ENCODE measurements at regions not wholly inside any gene's neighbourhood (a gene's known extent, or its start where the extent isn't known, plus 50 kb on each side); places are given as distances from the start of the nearest gene placed in this dataset.

GRCh38 chr5:93924628-93925027 is 183.2 kb upstream of the POU5F2 start:
- H3K9me3 ChIP-seq (ENCODE audit: control insufficient read depth, insufficient read depth, low read depth, low read length) = no peaks in the 10 kb centered on the region
- H4K20me1 ChIP-seq (ENCODE audit: control insufficient read depth, extremely low read depth, insufficient read depth, low read length) = no peaks in the 10 kb centered on the region
- H2AFZ ChIP-seq (ENCODE audit: low read length) = no peak overlapping the region
- no peaks in the 10 kb centered on the region for H3K27me3 ChIP-seq (ENCODE audit: control insufficient read depth, insufficient read depth, low read length)
- no peak overlapping the region for H3K27ac ChIP-seq (ENCODE audit: insufficient read depth, low read length)
- no peak overlapping the region for H3K9ac ChIP-seq (ENCODE audit: insufficient read depth, low read length)
- no peaks in the 10 kb centered on the region for H3K79me2 ChIP-seq (ENCODE audit: control insufficient read depth, insufficient read depth, low read length)
- peaks cover 4% of the 10 kb centered on the region for H3K4me1 ChIP-seq (ENCODE audit: control insufficient read depth, extremely low read depth, insufficient read depth, low read length)
- peak in 1 of 2 donors; percentile 57 for DNase-seq (ENCODE audit: low read depth in 2 of 2)
- TF ChIP-seq CTCF (conservative IDR thresholded peaks at IDR 0.05 in 1 of 2, IDR thresholded peaks at IDR 0.05 in 1 of 2; ENCODE audit: low read depth in 1 of 2, low read length in 2 of 2) (no peak), EZH2 (IDR thresholded peaks at IDR 0.05; ENCODE audit: low read length, missing control alignments) (no peak)
- H3K4me2 ChIP-seq (ENCODE audit: extremely low read depth, insufficient read depth, low read length) = no peak overlapping the region
- no peak overlapping the region for H3K4me3 ChIP-seq (replicated peaks in 1 of 4; ENCODE audit: control extremely low read depth in 1 of 4, insufficient read depth in 1 of 4, low read depth in 3 of 4, low read length in 4 of 4)
- no peaks in the 10 kb centered on the region for H3K36me3 ChIP-seq (ENCODE audit: control insufficient read depth, insufficient read depth, low read length)

GRCh38 chr5:93922551-93922950 is 181.2 kb upstream of the POU5F2 start:
- H3K9me3 ChIP-seq (ENCODE audit: control insufficient read depth, insufficient read depth, low read depth, low read length) = no peaks in the 10 kb centered on the region
- H3K27me3 ChIP-seq (ENCODE audit: control insufficient read depth, insufficient read depth, low read length) = no peaks in the 10 kb centered on the region
- no peak overlapping the region for H2AFZ ChIP-seq (ENCODE audit: low read length)
- no peak overlapping the region for H3K27ac ChIP-seq (ENCODE audit: insufficient read depth, low read length)
- H4K20me1 ChIP-seq (ENCODE audit: control insufficient read depth, extremely low read depth, insufficient read depth, low read length) = no peaks in the 10 kb centered on the region
- no peak overlapping the region for H3K9ac ChIP-seq (ENCODE audit: insufficient read depth, low read length)
- no peaks in the 10 kb centered on the region for H3K79me2 ChIP-seq (ENCODE audit: control insufficient read depth, insufficient read depth, low read length)
- DNase-seq (ENCODE audit: low read depth in 2 of 2) = no peak
- H3K4me2 ChIP-seq (ENCODE audit: extremely low read depth, insufficient read depth, low read length) = no peak overlapping the region
- TF ChIP-seq CTCF (conservative IDR thresholded peaks at IDR 0.05 in 1 of 2, IDR thresholded peaks at IDR 0.05 in 1 of 2; ENCODE audit: low read depth in 1 of 2, low read length in 2 of 2) (no peak), EZH2 (IDR thresholded peaks at IDR 0.05; ENCODE audit: low read length, missing control alignments) (no peak)
- peaks cover 2% of the 10 kb centered on the region for H3K4me1 ChIP-seq (ENCODE audit: control insufficient read depth, extremely low read depth, insufficient read depth, low read length)
- H3K4me3 ChIP-seq (replicated peaks in 1 of 4; ENCODE audit: control extremely low read depth in 1 of 4, insufficient read depth in 1 of 4, low read depth in 3 of 4, low read length in 4 of 4) = no peak overlapping the region
- H3K36me3 ChIP-seq (ENCODE audit: control insufficient read depth, insufficient read depth, low read length) = no peaks in the 10 kb centered on the region

- no peak for TF ChIP-seq CTCF (conservative IDR thresholded peaks at IDR 0.05 in 1 of 2, IDR thresholded peaks at IDR 0.05 in 1 of 2; ENCODE audit: low read depth in 1 of 2, low read length in 2 of 2)
- TF ChIP-seq EZH2 (IDR thresholded peaks at IDR 0.05; ENCODE audit: low read length, missing control alignments) = no peak
- H3K9ac ChIP-seq (ENCODE audit: insufficient read depth, low read length) = no peak overlapping the region
- no peak overlapping the region for H3K4me3 ChIP-seq (replicated peaks in 1 of 4; ENCODE audit: control extremely low read depth in 1 of 4, insufficient read depth in 1 of 4, low read depth in 3 of 4, low read length in 4 of 4)
- no peaks in the 10 kb centered on the region for H3K79me2 ChIP-seq (ENCODE audit: control insufficient read depth, insufficient read depth, low read length)
- no peak overlapping the region for H3K4me2 ChIP-seq (ENCODE audit: extremely low read depth, insufficient read depth, low read length)
- H3K36me3 ChIP-seq (ENCODE audit: control insufficient read depth, insufficient read depth, low read length) = no peaks in the 10 kb centered on the region
- H3K27ac ChIP-seq (ENCODE audit: insufficient read depth, low read length) = no peak overlapping the region
- no peaks in the 10 kb centered on the region for H3K4me1 ChIP-seq (ENCODE audit: control insufficient read depth, extremely low read depth, insufficient read depth, low read length)
- DNase-seq (ENCODE audit: low read depth in 2 of 2) = no peak
- H4K20me1 ChIP-seq (ENCODE audit: control insufficient read depth, extremely low read depth, insufficient read depth, low read length) = no peaks in the 10 kb centered on the region
- no peak overlapping the region for H2AFZ ChIP-seq (ENCODE audit: low read length)
- no peaks in the 10 kb centered on the region for H3K27me3 ChIP-seq (ENCODE audit: control insufficient read depth, insufficient read depth, low read length)
- H3K9me3 ChIP-seq (ENCODE audit: control insufficient read depth, insufficient read depth, low read depth, low read length) = no peaks in the 10 kb centered on the region
Observed at GRCh38 chr5:93921001-93921400, 179.6 kb upstream of the POU5F2 start.
